KOPT-K1 (cell line): ENCODE measurements at regions not wholly inside any gene's neighbourhood (a gene's known extent, or its start where the extent isn't known, plus 50 kb on each side); places are given as distances from the start of the nearest gene placed in this dataset.

Experiments
- H3K27ac ChIP-seq: fragments of 200-600 bp; sonication (generic); 2 replicates; pipeline ENCODE4 v1.5.1; 2016; ENCODE audit warnings: antibody characterized with exemption, mild to moderate bottlenecking, low read depth, low read length; ENCODE audit not compliant: poor library complexity, severe bottlenecking
- H3K36me3 ChIP-seq: fragments of 200-600 bp; sonication (generic); 2 replicates; pipeline ENCODE4 v1.5.1; 2017; ENCODE audit warnings: antibody characterized with exemption, mild to moderate bottlenecking, low read length, moderate library complexity; ENCODE audit not compliant: insufficient read depth
- H3K9me3 ChIP-seq: fragments of 200-600 bp; sonication (generic); 2 replicates; pipeline ENCODE4 v1.5.1; 2017; ENCODE audit warnings: antibody characterized with exemption, low read length, mild to moderate bottlenecking; ENCODE audit not compliant: insufficient read depth, poor library complexity, severe bottlenecking

- no peaks in the 10 kb centered on the region for H3K9me3 ChIP-seq
- no peaks in the 10 kb centered on the region for H3K36me3 ChIP-seq
- H3K27ac ChIP-seq: no peak overlapping the region
Measured at GRCh38 chr3:110165753-110166152, 828.4 kb upstream of the DPPA4 start.

- Histone ChIP-seq H3K36me3 (no peaks in the 10 kb centered on the region), H3K27ac (no peak overlapping the region), H3K9me3 (no peaks in the 10 kb centered on the region)
Measured at GRCh38 chr3:110166791-110167190, 829.4 kb upstream of the DPPA4 start.

- H3K36me3 ChIP-seq: no peaks in the 10 kb centered on the region
- H3K27ac ChIP-seq: no peak overlapping the region
Measured at GRCh38 chr3:110174908-110175307, 837.6 kb upstream of the DPPA4 start.

GRCh38 chr3:110178965-110179364 lies 841.6 kb upstream of the DPPA4 start:
- Histone ChIP-seq H3K9me3 (no peaks in the 10 kb centered on the region), H3K36me3 (no peaks in the 10 kb centered on the region), H3K27ac (no peak overlapping the region)

More at GRCh38 chr3:110174908-110175307, 837.6 kb upstream of the DPPA4 start:
- no peaks in the 10 kb centered on the region for H3K9me3 ChIP-seq

- Histone ChIP-seq H3K27ac (no peak overlapping the region), H3K36me3 (no peaks in the 10 kb centered on the region), H3K9me3 (no peaks in the 10 kb centered on the region)
Measured at GRCh38 chr3:110180733-110181132, 843.4 kb upstream of the DPPA4 start.

GRCh38 chr3:110181226-110181625 lies 843.9 kb upstream of the DPPA4 start:
- Histone ChIP-seq H3K27ac (no peak overlapping the region), H3K9me3 (no peaks in the 10 kb centered on the region), H3K36me3 (no peaks in the 10 kb centered on the region)

- H3K36me3 ChIP-seq: no peaks in the 10 kb centered on the region
- H3K9me3 ChIP-seq: no peaks in the 10 kb centered on the region
- H3K27ac ChIP-seq: no peak overlapping the region
Measured at GRCh38 chr3:110184536-110184935, 847.2 kb upstream of the DPPA4 start.

- Histone ChIP-seq H3K36me3 (no peaks in the 10 kb centered on the region), H3K9me3 (no peaks in the 10 kb centered on the region), H3K27ac (no peak overlapping the region)
Measured at GRCh38 chr3:110193074-110193473, 855.7 kb upstream of the DPPA4 start.

GRCh38 chr3:110198717-110199587 lies 861.6 kb upstream of the DPPA4 start:
- Histone ChIP-seq H3K9me3 (no peaks in the 10 kb centered on the region), H3K27ac (no peak overlapping the region), H3K36me3 (no peaks in the 10 kb centered on the region)

GRCh38 chr3:110199588-110199943 lies 862.2 kb upstream of the DPPA4 start:
- no peaks in the 10 kb centered on the region for H3K36me3 ChIP-seq
- H3K27ac ChIP-seq: no peak overlapping the region
- no peaks in the 10 kb centered on the region for H3K9me3 ChIP-seq

GRCh38 chr3:110210086-110210660 lies 861.4 kb upstream of the NECTIN3 start:
- H3K27ac ChIP-seq: no peak overlapping the region
- H3K36me3 ChIP-seq: no peaks in the 10 kb centered on the region

GRCh38 chr3:110226645-110227044 lies 845.0 kb upstream of the NECTIN3 start:
- no peaks in the 10 kb centered on the region for H3K36me3 ChIP-seq

More at GRCh38 chr3:110210086-110210660, 861.4 kb upstream of the NECTIN3 start:
- no peaks in the 10 kb centered on the region for H3K9me3 ChIP-seq

GRCh38 chr3:110227991-110228390 lies 843.6 kb upstream of the NECTIN3 start:
- no peaks in the 10 kb centered on the region for H3K36me3 ChIP-seq
- no peaks in the 10 kb centered on the region for H3K9me3 ChIP-seq
- H3K27ac ChIP-seq: no peak overlapping the region

More at GRCh38 chr3:110226645-110227044, 845.0 kb upstream of the NECTIN3 start:
- H3K27ac ChIP-seq: no peak overlapping the region
- no peaks in the 10 kb centered on the region for H3K9me3 ChIP-seq

- no peaks in the 10 kb centered on the region for H3K9me3 ChIP-seq
- no peak overlapping the region for H3K27ac ChIP-seq
- no peaks in the 10 kb centered on the region for H3K36me3 ChIP-seq
Measured at GRCh38 chr3:110234831-110235230, 836.8 kb upstream of the NECTIN3 start.

- Histone ChIP-seq H3K36me3 (no peaks in the 10 kb centered on the region), H3K27ac (no peak overlapping the region), H3K9me3 (no peaks in the 10 kb centered on the region)
Measured at GRCh38 chr3:110236976-110237610, 834.5 kb upstream of the NECTIN3 start.
